GM23338 (cell line): ENCODE measurements at regions not wholly inside any gene's neighbourhood (a gene's known extent, or its start where the extent isn't known, plus 50 kb on each side); places are given as distances from the start of the nearest gene placed in this dataset.

ENCODE experiments used
- CREB1 ChIP-seq: fragments of 250-450 bp; sonication (Bioruptor Pico); IDR thresholded peaks from 2 replicates; pipeline ENCODE4 v1.5.0; 2020; ENCODE audit warnings: low read depth, mild to moderate bottlenecking, moderate library complexity
- CTCF ChIP-seq, 2 experiments: fragments of 200-600 bp in 1 of 2; sonication (generic) in 1 of 2; conservative IDR thresholded peaks; 2 replicates each; pipeline versions ENCODE4 v1.5.1 to v1.6.1; 2016 to 2017; ENCODE audit warnings: antibody characterized with exemption in 2 of 2, low read depth in 2 of 2, mild to moderate bottlenecking in 2 of 2, moderate library complexity in 1 of 2
- ETS1 ChIP-seq: IDR thresholded peaks from 2 replicates; pipeline ENCODE4 v1.6.1; 2016; ENCODE audit warnings: antibody characterized with exemption
- EZH2 ChIP-seq: fragments of 200-600 bp; sonication (generic); IDR thresholded peaks from one replicate; pipeline ENCODE4 v1.8.0; 2017; ENCODE audit warnings: antibody characterized with exemption, mild to moderate bottlenecking, low read depth; ENCODE audit not compliant: unreplicated experiment
- EZH2phosphoT487 ChIP-seq: fragments of 200-600 bp; sonication (generic); IDR thresholded peaks from one replicate; pipeline ENCODE4 v1.8.1; 2018; ENCODE audit warnings: antibody characterized with exemption; ENCODE audit not compliant: unreplicated experiment
- JUNB ChIP-seq: IDR thresholded peaks from one replicate; pipeline ENCODE4 v1.6.1; 2016; ENCODE audit warnings: antibody characterized with exemption; ENCODE audit not compliant: unreplicated experiment
- NANOG ChIP-seq: IDR thresholded peaks from 2 replicates; pipeline ENCODE4 v1.6.1; 2016; ENCODE audit warnings: antibody characterized with exemption, borderline replicate concordance
- POLR2AphosphoS5 ChIP-seq: IDR thresholded peaks from 2 replicates; pipeline ENCODE4 v1.6.1; 2016; ENCODE audit warnings: antibody characterized with exemption, low read depth
- REST ChIP-seq: IDR thresholded peaks from one replicate; pipeline ENCODE4 v1.6.1; 2018; ENCODE audit warnings: antibody characterized with exemption; ENCODE audit not compliant: unreplicated experiment
- ZNF331 ChIP-seq: fragments of 250-450 bp; sonication (Bioruptor Pico); IDR thresholded peaks from 2 replicates; pipeline ENCODE4 v1.5.0; 2020; ENCODE audit warnings: low read depth, mild to moderate bottlenecking, moderate library complexity

- no peak for TF ChIP-seq CREB1 (CRISPR knock-in tag)
- no peak for TF ChIP-seq EZH2phosphoT487
- no peak for TF ChIP-seq JUNB
- no peak for TF ChIP-seq CTCF (conservative IDR thresholded peaks at IDR 0.05; ENCODE audit: low read depth in 2 of 2)
- TF ChIP-seq EZH2, result no peak
- TF ChIP-seq POLR2AphosphoS5, result no peak
- no peak for TF ChIP-seq REST
- TF ChIP-seq ETS1, result no peak
- no peak for TF ChIP-seq ZNF331
- no peak for TF ChIP-seq NANOG
These were observed 1495.3 kb upstream of the NUDT12 start for GRCh38 chr5:105057893-105058292.
